ENCODE measurements at regions not wholly inside any gene's neighbourhood (a gene's known extent, or its start where the extent isn't known, plus 50 kb on each side); places are given as distances from the start of the nearest gene placed in this dataset.

GRCh38 chr12:88339254-88339949 is 197.3 kb downstream of the TMTC3 start:
- 93% methylated on average over 1 of the region's 1 CpG for WGBS
- Histone ChIP-seq H3K4me3 (ENCODE audit: low read depth in 1 of 3, low read length in 3 of 3) (no peak overlapping the region), H3K4me1 (ENCODE audit: control insufficient read depth in 4 of 4, insufficient read depth in 4 of 4, low read length in 3 of 4) (no peaks in the 10 kb centered on the region), H3K36me3 (ENCODE audit: control insufficient read depth in 4 of 4, insufficient read depth in 3 of 4, low read depth in 1 of 4, low read length in 3 of 4) (no peaks in the 10 kb centered on the region), H3K9ac (ENCODE audit: low read depth in 1 of 2, low read length in 2 of 2) (no peak overlapping the region), H3K9me3 (ENCODE audit: control insufficient read depth in 4 of 4, low read length in 3 of 4) (no peaks in the 10 kb centered on the region), H3K27ac (ENCODE audit: low read depth in 1 of 2, low read length in 2 of 2) (no peak overlapping the region), H3K27me3 (ENCODE audit: control insufficient read depth in 4 of 4, insufficient read depth in 4 of 4, low read length in 3 of 4) (no peaks in the 10 kb centered on the region)
- DNase-seq (ENCODE audit: low spot score), result no peak
- TF ChIP-seq GABPA (IDR thresholded peaks at IDR 0.05 in 1 of 2, conservative IDR thresholded peaks at IDR 0.05 in 1 of 2) (no peak), REST (IDR thresholded peaks at IDR 0.05) (no peak), FOXA2 (IDR thresholded peaks at IDR 0.05) (no peak)

- TF ChIP-seq REST (IDR thresholded peaks at IDR 0.05) (no peak), HNF4G (IDR thresholded peaks at IDR 0.05) (no peak), NR2F2 (IDR thresholded peaks at IDR 0.05) (no peak), HNF4A (conservative IDR thresholded peaks at IDR 0.05) (no peak), GABPA (IDR thresholded peaks at IDR 0.05 in 1 of 2, conservative IDR thresholded peaks at IDR 0.05 in 1 of 2) (no peak), EGR1 (IDR thresholded peaks at IDR 0.05; ENCODE audit: low read depth in 2 of 2) (no peak), ATF3 (IDR thresholded peaks at IDR 0.05) (no peak), SP1 (IDR thresholded peaks at IDR 0.05) (no peak), RXRA (IDR thresholded peaks at IDR 0.05) (no peak), TAF1 (conservative IDR thresholded peaks at IDR 0.05) (no peak), YY1 (IDR thresholded peaks at IDR 0.05) (no peak), FOXA1 (IDR thresholded peaks at IDR 0.05) (no peak), JUND (IDR thresholded peaks at IDR 0.05) (no peak), RAD21 (IDR thresholded peaks at IDR 0.05) (no peak), FOXA2 (IDR thresholded peaks at IDR 0.05) (no peak)
- TF ChIP-seq, protein P1, sequence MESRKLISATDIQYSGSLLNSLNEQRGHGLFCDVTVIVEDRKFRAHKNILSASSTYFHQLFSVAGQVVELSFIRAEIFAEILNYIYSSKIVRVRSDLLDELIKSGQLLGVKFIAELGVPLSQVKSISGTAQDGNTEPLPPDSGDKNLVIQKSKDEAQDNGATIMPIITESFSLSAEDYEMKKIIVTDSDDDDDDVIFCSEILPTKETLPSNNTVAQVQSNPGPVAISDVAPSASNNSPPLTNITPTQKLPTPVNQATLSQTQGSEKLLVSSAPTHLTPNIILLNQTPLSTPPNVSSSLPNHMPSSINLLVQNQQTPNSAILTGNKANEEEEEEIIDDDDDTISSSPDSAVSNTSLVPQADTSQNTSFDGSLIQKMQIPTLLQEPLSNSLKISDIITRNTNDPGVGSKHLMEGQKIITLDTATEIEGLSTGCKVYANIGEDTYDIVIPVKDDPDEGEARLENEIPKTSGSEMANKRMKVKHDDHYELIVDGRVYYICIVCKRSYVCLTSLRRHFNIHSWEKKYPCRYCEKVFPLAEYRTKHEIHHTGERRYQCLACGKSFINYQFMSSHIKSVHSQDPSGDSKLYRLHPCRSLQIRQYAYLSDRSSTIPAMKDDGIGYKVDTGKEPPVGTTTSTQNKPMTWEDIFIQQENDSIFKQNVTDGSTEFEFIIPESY (IDR thresholded peaks at IDR 0.05), result no peak
- TF ChIP-seq, protein P2, sequence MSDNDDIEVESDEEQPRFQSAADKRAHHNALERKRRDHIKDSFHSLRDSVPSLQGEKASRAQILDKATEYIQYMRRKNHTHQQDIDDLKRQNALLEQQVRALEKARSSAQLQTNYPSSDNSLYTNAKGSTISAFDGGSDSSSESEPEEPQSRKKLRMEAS (IDR thresholded peaks at IDR 0.05), result no peak
- TF ChIP-seq, protein P3, sequence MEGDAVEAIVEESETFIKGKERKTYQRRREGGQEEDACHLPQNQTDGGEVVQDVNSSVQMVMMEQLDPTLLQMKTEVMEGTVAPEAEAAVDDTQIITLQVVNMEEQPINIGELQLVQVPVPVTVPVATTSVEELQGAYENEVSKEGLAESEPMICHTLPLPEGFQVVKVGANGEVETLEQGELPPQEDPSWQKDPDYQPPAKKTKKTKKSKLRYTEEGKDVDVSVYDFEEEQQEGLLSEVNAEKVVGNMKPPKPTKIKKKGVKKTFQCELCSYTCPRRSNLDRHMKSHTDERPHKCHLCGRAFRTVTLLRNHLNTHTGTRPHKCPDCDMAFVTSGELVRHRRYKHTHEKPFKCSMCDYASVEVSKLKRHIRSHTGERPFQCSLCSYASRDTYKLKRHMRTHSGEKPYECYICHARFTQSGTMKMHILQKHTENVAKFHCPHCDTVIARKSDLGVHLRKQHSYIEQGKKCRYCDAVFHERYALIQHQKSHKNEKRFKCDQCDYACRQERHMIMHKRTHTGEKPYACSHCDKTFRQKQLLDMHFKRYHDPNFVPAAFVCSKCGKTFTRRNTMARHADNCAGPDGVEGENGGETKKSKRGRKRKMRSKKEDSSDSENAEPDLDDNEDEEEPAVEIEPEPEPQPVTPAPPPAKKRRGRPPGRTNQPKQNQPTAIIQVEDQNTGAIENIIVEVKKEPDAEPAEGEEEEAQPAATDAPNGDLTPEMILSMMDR (IDR thresholded peaks at IDR 0.05; ENCODE audit: low read depth, low read length, missing input control), result no peak
- no peaks in the 10 kb centered on the region for H3K36me3 ChIP-seq (ENCODE audit: control insufficient read depth in 4 of 4, insufficient read depth in 3 of 4, low read depth in 1 of 4, low read length in 3 of 4)
- DNase-seq (ENCODE audit: low spot score), result no peak
- 79% methylated on average over 1 of the region's 1 CpG for WGBS
- H3K9me3 ChIP-seq (ENCODE audit: control insufficient read depth in 4 of 4, low read length in 3 of 4), result no peaks in the 10 kb centered on the region
- H3K4me3 ChIP-seq (ENCODE audit: low read depth in 1 of 3, low read length in 3 of 3), result no peak overlapping the region
- H3K27me3 ChIP-seq (ENCODE audit: control insufficient read depth in 4 of 4, insufficient read depth in 4 of 4, low read length in 3 of 4), result no peaks in the 10 kb centered on the region
- no peak overlapping the region for H3K9ac ChIP-seq (ENCODE audit: low read depth in 1 of 2, low read length in 2 of 2)
- no peak overlapping the region for H3K27ac ChIP-seq (ENCODE audit: low read depth in 1 of 2, low read length in 2 of 2)
- H3K4me1 ChIP-seq (ENCODE audit: control insufficient read depth in 4 of 4, insufficient read depth in 4 of 4, low read length in 3 of 4), result no peaks in the 10 kb centered on the region
These were observed 197.9 kb downstream of the TMTC3 start for GRCh38 chr12:88339966-88340365.

Measured in liver (tissue), 8 donors.